Activated naive CD8-positive, alpha-beta T cell (primary cell): ENCODE measurements at regions not wholly inside any gene's neighbourhood (a gene's known extent, or its start where the extent isn't known, plus 50 kb on each side); places are given as distances from the start of the nearest gene placed in this dataset.

Experiments used
- H3K27ac Mint-ChIP-seq: one replicate; pipeline ENCODE4 v1.8.0; 2021; ENCODE audit warnings: mixed read lengths
- H3K27me3 Mint-ChIP-seq: one replicate; pipeline ENCODE4 v1.8.0; 2021; ENCODE audit warnings: mixed read lengths
- H3K36me3 Mint-ChIP-seq: one replicate; pipeline ENCODE4 v1.8.0; 2021; ENCODE audit warnings: mixed read lengths
- H3K4me1 Mint-ChIP-seq: one replicate; pipeline ENCODE4 v1.8.0; 2021; ENCODE audit warnings: low read depth, mixed read lengths
- H3K4me3 Mint-ChIP-seq: one replicate; pipeline ENCODE4 v1.8.0; 2021; ENCODE audit warnings: mild to moderate bottlenecking, mixed read lengths
- H3K9me3 Mint-ChIP-seq: one replicate; pipeline ENCODE4 v1.8.0; 2021; ENCODE audit warnings: low read depth, mixed read lengths

DNA sequence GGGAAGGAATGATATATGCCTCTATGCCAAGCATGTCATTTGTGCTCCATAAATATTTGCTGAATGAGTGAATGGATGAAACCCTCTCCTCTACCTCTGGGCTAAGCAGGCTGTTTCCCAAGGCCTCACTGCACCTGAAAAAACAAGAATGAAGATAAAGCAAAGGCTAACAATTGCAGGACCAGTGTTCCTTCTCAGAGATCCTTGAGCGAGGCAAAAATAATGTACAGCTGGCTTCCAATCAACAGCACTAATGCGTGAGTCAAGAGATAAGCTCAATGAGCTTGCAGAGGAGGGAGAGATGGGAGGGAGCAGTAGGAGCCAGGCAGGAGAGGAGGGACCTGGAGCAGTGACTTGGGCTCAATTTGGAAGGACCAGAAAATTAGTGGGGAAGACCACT, 144.5 kb upstream of the NFE2L3 start:
- Mint-ChIP-seq H3K9me3 (no peaks in the 10 kb centered on the region), H3K27ac (no peak overlapping the region), H3K4me3 (no peak overlapping the region), H3K4me1 (no peaks in the 10 kb centered on the region), H3K36me3 (no peaks in the 10 kb centered on the region), H3K27me3 (peaks cover 7% of the 10 kb centered on the region)

DNA sequence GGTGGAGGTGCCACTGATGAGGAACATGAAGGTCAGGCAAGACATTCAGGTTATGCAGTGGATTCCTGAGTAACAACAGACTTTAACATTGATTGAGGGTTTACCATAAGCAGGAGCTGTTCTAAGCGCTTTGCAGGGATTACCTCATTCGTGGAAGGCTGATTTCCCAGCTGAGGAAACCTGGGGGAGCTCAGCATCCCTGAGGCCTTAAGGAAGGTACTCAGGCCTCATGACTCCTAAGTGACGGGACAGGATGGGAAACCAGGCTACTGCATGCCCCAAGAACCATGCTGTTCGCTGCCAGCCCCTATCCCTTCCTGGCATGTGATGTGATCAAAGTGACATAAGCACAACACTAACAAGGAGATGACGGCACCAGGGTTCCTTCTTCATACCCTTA, 143.6 kb upstream of the NFE2L3 start:
- H3K4me1 Mint-ChIP-seq: no peaks in the 10 kb centered on the region
- no peaks in the 10 kb centered on the region for H3K9me3 Mint-ChIP-seq
- no peak overlapping the region for H3K4me3 Mint-ChIP-seq
- H3K36me3 Mint-ChIP-seq: no peaks in the 10 kb centered on the region
- no peak overlapping the region for H3K27ac Mint-ChIP-seq
- peaks cover 7% of the 10 kb centered on the region for H3K27me3 Mint-ChIP-seq

DNA sequence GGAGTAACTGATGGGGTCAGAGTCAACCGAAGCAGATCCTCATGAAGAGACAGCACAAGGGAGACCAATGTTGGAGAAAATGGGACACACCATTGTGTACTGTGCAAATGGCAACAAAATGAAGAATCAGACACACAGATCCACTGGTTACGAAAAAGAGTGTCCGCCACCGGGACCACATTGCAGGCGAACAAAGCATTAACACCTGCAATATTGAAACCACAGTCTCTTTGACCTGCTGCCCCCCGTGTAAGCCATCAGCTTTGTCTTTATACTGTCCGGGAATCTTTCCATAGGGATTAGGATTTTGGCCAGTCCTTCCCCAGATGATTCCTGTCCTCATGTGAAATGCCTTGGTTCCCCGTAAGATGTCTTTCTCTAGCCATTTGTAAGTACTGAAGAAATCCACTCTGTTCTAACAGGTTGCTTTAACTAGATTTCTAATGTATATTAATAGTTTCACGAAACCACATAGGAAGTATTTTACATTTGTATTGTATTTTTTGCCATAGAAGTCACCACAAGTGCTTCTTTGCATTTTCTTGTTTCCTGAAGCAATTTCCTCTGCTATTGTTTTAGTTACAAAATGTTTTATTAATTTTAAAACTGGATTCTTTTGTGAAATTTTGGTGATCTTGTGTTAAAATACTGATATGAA, 140.8 kb upstream of the NFE2L3 start:
- H3K36me3 Mint-ChIP-seq: peaks cover 2% of the 10 kb centered on the region
- H3K9me3 Mint-ChIP-seq: peaks cover 12% of the 10 kb centered on the region
- H3K27ac Mint-ChIP-seq: no peak overlapping the region
- no peaks in the 10 kb centered on the region for H3K4me1 Mint-ChIP-seq
- H3K4me3 Mint-ChIP-seq: no peak overlapping the region
- H3K27me3 Mint-ChIP-seq: peaks cover 5% of the 10 kb centered on the region

DNA sequence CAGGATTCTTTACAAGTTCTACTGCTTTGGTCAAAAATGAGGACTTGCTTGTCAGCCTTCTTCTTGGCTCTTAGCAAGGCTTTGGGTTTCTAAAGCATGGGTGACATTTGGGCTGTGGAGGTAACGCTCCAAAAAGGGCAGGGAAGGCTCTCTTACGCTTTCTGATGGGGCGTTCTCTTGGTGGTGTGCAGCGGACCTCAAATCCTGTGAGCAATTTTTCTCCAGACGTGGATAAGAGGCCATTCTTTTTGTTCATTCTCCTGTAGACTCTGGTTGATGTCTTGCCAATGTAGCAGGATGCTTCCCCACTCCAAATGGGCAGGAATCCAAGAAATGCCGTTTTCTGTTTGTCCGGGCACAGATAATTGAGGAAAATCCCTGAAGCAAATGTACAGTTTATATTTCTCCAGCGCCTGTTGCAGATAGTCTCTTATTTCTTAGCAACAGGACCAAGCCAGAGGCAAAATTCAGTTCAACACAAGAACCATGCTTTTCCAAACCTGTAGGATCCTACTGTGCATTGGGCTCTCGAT, 138.4 kb upstream of the NFE2L3 start:
- H3K4me1 Mint-ChIP-seq: no peaks in the 10 kb centered on the region

DNA sequence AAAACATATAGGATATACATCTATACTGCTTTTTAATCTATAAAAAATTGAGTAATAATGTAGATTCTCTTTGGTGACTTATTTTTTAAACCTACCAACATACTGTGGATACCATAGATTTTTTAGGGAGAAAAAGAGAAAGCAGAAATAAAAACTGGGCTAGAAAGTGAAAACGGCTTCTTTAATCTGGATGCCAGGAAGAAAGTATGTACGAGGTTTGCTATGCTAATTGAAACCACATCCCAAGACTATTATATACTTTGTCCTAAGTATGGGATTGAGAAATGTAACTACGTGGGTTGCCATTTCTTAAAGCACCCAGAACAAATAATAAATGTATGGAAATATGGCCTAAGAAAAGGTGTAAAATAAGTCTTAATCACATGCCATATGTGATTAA, 129.0 kb upstream of the NFE2L3 start:
- no peak overlapping the region for H3K27ac Mint-ChIP-seq
- no peaks in the 10 kb centered on the region for H3K9me3 Mint-ChIP-seq
- H3K4me1 Mint-ChIP-seq: no peaks in the 10 kb centered on the region
- H3K36me3 Mint-ChIP-seq: no peaks in the 10 kb centered on the region
- H3K4me3 Mint-ChIP-seq: no peak overlapping the region
- H3K27me3 Mint-ChIP-seq: peaks cover 1% of the 10 kb centered on the region

More for the DNA sequence above, 138.4 kb upstream of the NFE2L3 start:
- no peak overlapping the region for H3K27ac Mint-ChIP-seq
- peaks cover 12% of the 10 kb centered on the region for H3K9me3 Mint-ChIP-seq
- peaks cover 7% of the 10 kb centered on the region for H3K27me3 Mint-ChIP-seq
- H3K36me3 Mint-ChIP-seq: peaks cover 2% of the 10 kb centered on the region
- no peak overlapping the region for H3K4me3 Mint-ChIP-seq

DNA sequence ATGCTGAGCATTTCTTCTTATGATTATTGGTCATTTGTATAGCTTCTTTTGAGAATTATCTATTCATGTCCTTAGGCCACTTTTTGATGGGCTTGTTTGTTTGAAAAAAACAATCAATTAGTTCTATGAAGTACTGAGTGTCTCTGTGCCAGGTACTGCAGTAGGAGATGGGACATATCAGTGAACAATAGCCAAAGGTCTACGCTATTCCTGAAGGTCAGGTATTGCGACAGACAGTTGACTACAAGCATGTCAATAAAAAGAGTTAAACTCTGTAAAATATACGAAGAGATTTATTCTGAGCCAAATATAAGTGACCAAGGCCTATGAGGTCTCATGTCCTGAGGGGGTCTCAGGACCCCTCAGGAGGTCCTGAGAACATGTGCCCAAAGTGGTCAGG, 122.1 kb upstream of the NFE2L3 start:
- H3K27me3 Mint-ChIP-seq: peaks cover 2% of the 10 kb centered on the region
- H3K27ac Mint-ChIP-seq: no peak overlapping the region
- no peaks in the 10 kb centered on the region for H3K9me3 Mint-ChIP-seq
- H3K4me3 Mint-ChIP-seq: no peak overlapping the region
- H3K36me3 Mint-ChIP-seq: no peaks in the 10 kb centered on the region
- no peaks in the 10 kb centered on the region for H3K4me1 Mint-ChIP-seq

DNA sequence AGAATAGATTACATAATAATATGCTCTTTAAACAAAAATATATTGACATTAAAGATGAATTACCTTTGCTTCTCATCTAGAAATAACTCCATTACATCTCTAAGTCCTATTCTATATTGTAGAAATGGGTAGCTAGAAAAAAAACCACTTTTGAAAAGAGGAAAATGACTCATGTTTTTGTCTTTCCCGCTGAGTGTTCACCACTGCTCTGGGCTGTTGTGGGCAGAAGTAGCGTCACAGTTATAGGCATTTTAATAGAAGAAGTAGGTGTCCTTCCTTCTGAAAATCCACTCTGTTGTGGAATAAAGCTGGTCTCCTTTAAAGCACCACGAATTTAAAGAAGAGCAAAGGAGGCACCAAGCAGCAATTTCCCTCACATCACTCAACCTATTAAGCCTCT, 117.6 kb upstream of the NFE2L3 start:
- no peaks in the 10 kb centered on the region for H3K36me3 Mint-ChIP-seq
- H3K27me3 Mint-ChIP-seq: peaks cover 7% of the 10 kb centered on the region
- H3K4me3 Mint-ChIP-seq: no peak overlapping the region
- H3K4me1 Mint-ChIP-seq: peaks cover 3% of the 10 kb centered on the region
- H3K27ac Mint-ChIP-seq: no peak overlapping the region
- H3K9me3 Mint-ChIP-seq: no peaks in the 10 kb centered on the region

DNA sequence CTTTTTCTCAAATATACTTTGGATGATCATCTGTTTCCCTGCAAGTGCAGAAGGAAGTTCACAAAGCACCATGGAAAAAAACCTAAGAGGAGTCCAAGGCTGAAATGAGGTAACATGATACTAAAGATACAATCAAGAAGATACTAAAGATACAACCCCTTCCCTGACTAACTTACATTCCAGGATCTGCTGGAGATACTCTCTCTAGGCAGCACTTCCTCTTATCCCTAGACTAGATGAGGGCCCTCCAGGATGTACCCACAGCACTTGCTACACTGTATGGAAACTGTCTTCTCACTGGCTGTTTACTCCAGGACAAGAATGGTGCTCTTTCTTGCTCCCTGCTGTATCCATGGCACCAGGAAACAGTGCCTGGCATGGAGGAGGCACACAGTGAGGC, 116.4 kb upstream of the NFE2L3 start:
- peaks cover 3% of the 10 kb centered on the region for H3K4me1 Mint-ChIP-seq
- no peak overlapping the region for H3K27ac Mint-ChIP-seq
- H3K27me3 Mint-ChIP-seq: peaks cover 7% of the 10 kb centered on the region
- no peaks in the 10 kb centered on the region for H3K36me3 Mint-ChIP-seq
- H3K9me3 Mint-ChIP-seq: no peaks in the 10 kb centered on the region
- H3K4me3 Mint-ChIP-seq: no peak overlapping the region

DNA sequence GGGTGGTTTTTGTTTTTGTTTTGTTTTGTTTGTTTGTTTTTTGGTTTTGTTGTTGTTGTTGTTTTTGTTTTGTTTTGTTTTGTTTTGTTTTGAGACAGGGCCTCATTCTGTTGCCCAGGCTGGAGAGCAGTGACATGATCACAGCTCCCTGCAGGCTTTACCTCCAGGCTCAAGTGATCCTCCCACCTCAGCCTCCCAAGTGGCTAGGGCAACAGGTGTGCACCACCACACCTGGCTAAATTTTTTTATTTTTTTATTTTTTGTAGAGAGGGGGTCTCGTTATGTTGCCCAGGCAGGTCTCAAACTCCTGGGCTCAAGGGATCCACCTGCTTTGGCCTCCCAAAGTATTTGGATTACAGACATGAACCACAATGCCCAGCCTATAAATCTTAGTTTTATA, 115.9 kb upstream of the NFE2L3 start:
- Mint-ChIP-seq H3K4me3 (no peak overlapping the region), H3K9me3 (no peaks in the 10 kb centered on the region), H3K27ac (no peak overlapping the region), H3K27me3 (peaks cover 7% of the 10 kb centered on the region), H3K4me1 (peaks cover 3% of the 10 kb centered on the region), H3K36me3 (no peaks in the 10 kb centered on the region)

DNA sequence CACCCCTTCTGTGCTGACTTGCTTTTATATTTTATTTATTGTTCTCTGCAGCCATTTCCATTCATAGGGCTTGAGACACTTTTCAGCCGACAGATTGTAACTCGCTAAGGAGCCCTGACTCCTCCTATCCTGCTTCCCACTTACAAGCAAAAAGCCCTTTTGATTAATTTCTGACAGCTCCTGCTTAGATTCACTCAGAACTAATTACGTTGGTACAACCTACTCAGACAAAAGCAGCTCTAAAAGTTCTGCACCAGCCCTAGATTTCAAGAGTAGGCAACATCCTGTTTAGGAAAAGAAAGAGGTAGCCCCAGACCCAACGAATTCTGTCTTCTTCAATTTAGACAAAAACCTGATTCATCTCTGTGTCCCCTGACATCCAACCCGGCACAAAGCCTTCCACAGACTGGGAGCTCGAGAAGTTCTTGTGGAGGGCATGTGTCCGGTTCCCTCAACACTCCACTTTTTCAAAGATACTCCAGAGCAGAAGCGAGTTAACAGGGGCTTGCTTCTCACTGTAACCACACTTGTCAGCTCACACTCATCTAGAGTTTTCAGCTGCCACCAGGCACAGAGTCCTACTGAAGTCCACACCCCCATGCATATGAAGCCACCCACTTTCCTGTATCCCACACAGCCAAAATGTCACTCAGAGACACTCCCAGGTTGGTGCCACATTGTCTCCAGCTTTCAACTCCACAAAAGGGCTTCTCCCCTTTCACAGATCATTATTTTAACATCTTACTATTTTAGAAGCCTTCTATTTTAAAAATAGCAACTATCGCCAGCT, 113.6 kb upstream of the NFE2L3 start:
- no peaks in the 10 kb centered on the region for H3K9me3 Mint-ChIP-seq
- H3K36me3 Mint-ChIP-seq: no peaks in the 10 kb centered on the region
- H3K4me1 Mint-ChIP-seq: peaks cover 3% of the 10 kb centered on the region
- H3K4me3 Mint-ChIP-seq: no peak overlapping the region
- no peak overlapping the region for H3K27ac Mint-ChIP-seq
- H3K27me3 Mint-ChIP-seq: peaks cover 10% of the 10 kb centered on the region

DNA sequence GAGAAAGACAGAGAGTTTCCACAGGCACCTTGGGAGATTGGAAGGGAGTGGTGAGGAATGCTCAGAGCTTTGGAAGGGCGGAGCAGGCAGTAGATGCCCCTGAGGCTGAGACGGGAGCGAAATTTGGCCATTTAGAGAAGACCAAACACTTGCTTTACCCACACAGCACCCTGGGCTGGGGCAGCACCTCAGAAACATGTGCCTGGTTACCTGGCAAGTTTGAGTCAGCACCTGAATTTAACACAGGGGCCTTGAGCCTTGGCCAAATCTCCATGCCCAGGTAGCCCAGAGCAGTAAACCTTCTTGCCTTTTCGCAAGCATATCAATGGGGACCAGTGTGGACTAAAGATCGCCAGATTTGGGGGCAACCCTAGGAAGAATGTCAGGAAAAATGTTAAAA, 111.9 kb upstream of the NFE2L3 start:
- H3K4me3 Mint-ChIP-seq: no peak overlapping the region
- peaks cover 15% of the 10 kb centered on the region for H3K27me3 Mint-ChIP-seq
- H3K9me3 Mint-ChIP-seq: no peaks in the 10 kb centered on the region
- H3K4me1 Mint-ChIP-seq: peaks cover 3% of the 10 kb centered on the region
- no peaks in the 10 kb centered on the region for H3K36me3 Mint-ChIP-seq
- no peak overlapping the region for H3K27ac Mint-ChIP-seq

DNA sequence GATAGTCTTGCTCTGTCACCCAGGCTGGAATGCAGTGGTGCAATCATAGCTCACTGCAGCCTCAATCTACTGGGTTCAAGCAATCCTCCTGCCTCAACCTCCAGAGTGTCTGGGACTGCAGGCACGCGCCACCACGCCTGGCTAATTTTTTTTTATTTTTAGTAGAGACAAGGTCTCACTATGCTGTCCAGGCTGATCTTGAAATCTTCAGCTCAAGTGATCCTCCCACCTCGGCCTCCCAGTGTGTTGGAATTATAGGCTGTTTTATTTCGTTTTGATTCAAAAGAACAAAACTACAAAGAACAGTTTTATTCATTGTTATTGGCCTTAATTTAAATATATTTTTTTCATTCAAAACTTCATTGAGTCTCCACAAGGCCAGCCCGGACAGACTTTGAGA, 109.8 kb upstream of the NFE2L3 start:
- Mint-ChIP-seq H3K27me3 (peaks cover 10% of the 10 kb centered on the region), H3K4me1 (peaks cover 3% of the 10 kb centered on the region), H3K36me3 (no peaks in the 10 kb centered on the region), H3K9me3 (no peaks in the 10 kb centered on the region), H3K27ac (no peak overlapping the region), H3K4me3 (no peak overlapping the region)

DNA sequence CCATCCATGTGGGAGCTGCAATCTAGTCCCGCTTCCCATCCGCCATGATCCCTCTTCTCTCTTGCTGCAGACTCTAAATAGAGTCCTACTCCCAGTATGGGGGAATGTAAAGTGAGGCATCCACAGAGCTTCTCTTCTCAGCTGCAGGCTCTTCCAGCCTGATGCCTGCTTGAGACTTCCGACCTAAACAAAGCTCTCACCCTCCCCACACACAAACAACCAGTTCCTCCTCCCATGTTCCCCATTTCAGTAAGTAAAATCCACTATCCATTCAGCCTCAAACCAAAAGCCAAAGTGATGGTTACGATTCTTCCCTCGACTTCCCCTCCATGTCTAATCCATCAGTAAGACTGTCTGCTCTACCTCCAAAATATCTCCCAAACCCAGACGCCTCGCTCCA, 108.2 kb upstream of the NFE2L3 start:
- Mint-ChIP-seq H3K36me3 (no peaks in the 10 kb centered on the region), H3K4me1 (no peaks in the 10 kb centered on the region), H3K27ac (no peak overlapping the region), H3K9me3 (no peaks in the 10 kb centered on the region), H3K27me3 (peaks cover 10% of the 10 kb centered on the region), H3K4me3 (no peak overlapping the region)

DNA sequence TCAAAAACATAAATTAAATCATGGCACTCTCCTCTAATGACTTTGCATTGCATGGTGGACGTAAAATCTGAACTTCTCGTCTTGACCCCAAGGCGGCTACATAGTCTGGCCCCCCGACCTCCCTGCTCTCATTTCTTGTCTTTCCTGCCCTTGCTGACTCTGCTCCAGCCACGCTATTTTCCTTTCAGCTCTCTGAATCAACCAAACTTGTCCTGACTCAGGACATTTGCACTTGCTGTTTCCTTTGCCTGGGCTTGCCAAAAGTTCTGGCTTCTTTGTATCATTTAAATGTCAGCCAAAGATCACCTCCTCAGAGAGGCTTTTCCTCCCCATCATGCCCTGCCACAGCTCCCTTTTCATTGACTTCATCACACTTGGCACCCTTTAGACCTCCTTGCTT, 107.7 kb upstream of the NFE2L3 start:
- Mint-ChIP-seq H3K36me3 (no peaks in the 10 kb centered on the region), H3K4me3 (no peak overlapping the region), H3K9me3 (no peaks in the 10 kb centered on the region), H3K4me1 (no peaks in the 10 kb centered on the region), H3K27ac (no peak overlapping the region), H3K27me3 (peaks cover 10% of the 10 kb centered on the region)

DNA sequence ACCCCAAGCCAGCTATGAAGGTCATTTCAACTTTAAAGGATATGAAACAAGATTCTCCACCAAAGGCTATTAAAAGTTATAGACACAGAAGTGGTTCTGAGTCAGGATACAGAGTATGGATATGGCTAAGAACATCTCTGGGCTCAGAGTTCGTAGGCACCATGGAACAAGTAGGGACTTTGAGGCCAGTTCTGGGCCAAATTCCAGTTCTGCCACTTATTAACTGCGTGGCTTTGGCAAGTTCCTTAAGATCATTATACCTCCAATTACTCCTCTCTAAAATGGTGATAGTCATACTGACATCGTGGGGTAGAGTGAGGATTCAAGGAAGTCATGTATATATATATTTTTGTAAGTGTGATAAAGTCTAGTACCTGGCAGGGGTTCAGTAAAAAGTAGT, 105.8 kb upstream of the NFE2L3 start:
- Mint-ChIP-seq H3K4me1 (no peaks in the 10 kb centered on the region), H3K9me3 (no peaks in the 10 kb centered on the region), H3K4me3 (no peak overlapping the region), H3K27ac (no peak overlapping the region), H3K36me3 (no peaks in the 10 kb centered on the region), H3K27me3 (peaks cover 18% of the 10 kb centered on the region)

DNA sequence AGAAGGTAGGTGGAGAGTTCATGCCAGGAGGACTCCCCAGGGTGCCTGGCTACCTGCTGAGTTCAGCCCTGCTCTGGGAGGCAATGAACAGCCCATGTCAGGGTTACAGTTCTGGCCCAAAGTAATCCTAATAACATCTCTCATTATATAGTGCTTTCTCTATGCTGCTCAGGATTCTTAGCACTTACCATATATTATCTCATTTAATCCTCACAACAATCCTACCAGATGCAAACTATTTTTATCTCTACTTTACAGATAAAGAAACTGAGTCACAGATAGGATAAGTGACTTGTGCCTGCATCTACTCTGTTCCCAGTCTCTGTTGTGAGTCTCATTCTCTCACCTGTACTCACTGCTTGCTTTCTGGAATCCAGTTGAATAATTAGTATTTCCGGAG, 105.1 kb upstream of the NFE2L3 start:
- Mint-ChIP-seq H3K4me1 (no peaks in the 10 kb centered on the region), H3K9me3 (no peaks in the 10 kb centered on the region), H3K4me3 (no peak overlapping the region), H3K27ac (no peak overlapping the region), H3K27me3 (peaks cover 16% of the 10 kb centered on the region), H3K36me3 (no peaks in the 10 kb centered on the region)
